Neural progenitor cell (in vitro differentiated cells): ENCODE measurements at regions not wholly inside any gene's neighbourhood (a gene's known extent, or its start where the extent isn't known, plus 50 kb on each side); places are given as distances from the start of the nearest gene placed in this dataset.

Source experiments
- EZH2 ChIP-seq: fragments of 200-600 bp; sonication (generic); IDR thresholded peaks from 2 replicates; pipeline ENCODE4 v1.6.1; 2017; ENCODE audit warnings: antibody characterized with exemption, mild to moderate bottlenecking, moderate library complexity
- TF ChIP-seq, protein P1 (sequence below): fragments of 200-600 bp; sonication (generic); IDR thresholded peaks from 2 replicates; pipeline ENCODE4 v1.5.1; 2017; ENCODE audit warnings: antibody characterized with exemption, mild to moderate bottlenecking

DNA sequence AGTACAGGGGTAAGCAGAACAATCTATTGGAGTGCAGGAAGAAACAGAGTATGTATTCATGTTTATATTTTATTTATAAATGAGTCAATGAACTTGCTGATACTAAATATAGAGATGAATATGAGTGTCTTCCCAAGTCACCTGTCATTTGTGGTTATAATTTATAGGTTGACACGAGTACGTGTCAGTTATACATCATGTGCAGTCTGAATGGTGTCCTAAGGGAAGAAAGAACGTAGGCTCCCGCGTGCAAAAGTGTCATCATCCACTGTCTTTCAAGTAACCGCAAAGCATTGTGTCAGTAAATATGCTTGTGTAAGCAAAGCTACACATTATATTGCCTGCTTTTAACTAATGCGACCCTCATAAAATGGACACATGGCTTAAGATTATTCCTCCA lies 786.1 kb downstream of the KCNJ2 start:
- TF ChIP-seq, protein P1, sequence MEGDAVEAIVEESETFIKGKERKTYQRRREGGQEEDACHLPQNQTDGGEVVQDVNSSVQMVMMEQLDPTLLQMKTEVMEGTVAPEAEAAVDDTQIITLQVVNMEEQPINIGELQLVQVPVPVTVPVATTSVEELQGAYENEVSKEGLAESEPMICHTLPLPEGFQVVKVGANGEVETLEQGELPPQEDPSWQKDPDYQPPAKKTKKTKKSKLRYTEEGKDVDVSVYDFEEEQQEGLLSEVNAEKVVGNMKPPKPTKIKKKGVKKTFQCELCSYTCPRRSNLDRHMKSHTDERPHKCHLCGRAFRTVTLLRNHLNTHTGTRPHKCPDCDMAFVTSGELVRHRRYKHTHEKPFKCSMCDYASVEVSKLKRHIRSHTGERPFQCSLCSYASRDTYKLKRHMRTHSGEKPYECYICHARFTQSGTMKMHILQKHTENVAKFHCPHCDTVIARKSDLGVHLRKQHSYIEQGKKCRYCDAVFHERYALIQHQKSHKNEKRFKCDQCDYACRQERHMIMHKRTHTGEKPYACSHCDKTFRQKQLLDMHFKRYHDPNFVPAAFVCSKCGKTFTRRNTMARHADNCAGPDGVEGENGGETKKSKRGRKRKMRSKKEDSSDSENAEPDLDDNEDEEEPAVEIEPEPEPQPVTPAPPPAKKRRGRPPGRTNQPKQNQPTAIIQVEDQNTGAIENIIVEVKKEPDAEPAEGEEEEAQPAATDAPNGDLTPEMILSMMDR = no peak
- TF ChIP-seq EZH2 = no peak
